TTC549 (cell line): ENCODE measurements at regions not wholly inside any gene's neighbourhood (a gene's known extent, or its start where the extent isn't known, plus 50 kb on each side); places are given as distances from the start of the nearest gene placed in this dataset.

Source experiments
- FAIRE-seq: peaks from 2 replicates; lab custom pipeline; 2012; peaks lifted over from hg19 to GRCh38; lab: Jason Lieb, UNC

DNA sequence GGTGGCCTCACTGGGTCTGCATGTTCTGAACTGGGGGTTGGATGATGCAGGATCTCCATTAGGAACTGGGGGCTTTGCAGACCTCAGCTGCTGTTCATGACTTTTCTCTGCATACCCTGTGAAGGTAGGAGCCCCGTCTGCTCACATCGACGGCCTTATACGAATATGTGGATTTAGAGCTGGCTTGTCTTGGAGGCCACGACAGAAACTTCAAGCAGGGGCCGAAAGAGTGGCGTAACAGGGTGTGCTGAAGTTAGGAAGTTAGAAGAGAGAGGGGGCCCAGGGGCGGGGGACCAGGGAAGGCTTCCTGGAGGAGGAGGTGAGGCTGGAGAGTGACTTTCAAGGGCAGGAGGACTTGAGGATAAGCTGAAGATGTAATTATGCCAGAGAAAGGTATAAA is 144.9 kb downstream of the TSN start:
- FAIRE-seq = no peak

DNA sequence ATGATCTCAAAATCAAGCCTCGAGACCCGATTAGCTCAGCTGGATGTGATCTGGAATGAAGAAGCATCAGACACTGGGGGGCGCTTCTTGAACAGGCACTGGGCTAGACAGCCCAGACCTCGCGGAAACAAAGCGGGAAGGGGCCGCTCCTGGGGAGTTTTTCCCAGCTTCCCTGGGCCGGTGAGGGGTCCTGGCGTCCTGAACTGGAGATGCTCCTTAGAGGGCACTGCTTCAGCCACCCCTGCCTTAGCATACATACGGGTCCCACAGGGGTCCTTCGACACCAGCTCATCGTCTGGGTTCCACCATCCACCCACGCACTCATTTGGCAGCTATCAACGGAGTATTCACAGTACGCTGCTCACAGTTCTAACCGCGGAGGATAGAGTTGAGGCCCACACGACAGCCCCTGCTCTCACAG is 146.7 kb downstream of the TSN start:
- FAIRE-seq = no peak

GRCh38 chr2:121902616-121903015 is 147.2 kb downstream of the TSN start:
- FAIRE-seq = no peak

GRCh38 chr2:121903037-121903689 is 147.7 kb downstream of the TSN start:
- no peak for FAIRE-seq

- no peak for FAIRE-seq
These were observed 149.2 kb downstream of the TSN start for GRCh38 chr2:121904656-121905055.

- no peak for FAIRE-seq
These were observed 149.8 kb downstream of the TSN start for GRCh38 chr2:121905201-121905600.

DNA sequence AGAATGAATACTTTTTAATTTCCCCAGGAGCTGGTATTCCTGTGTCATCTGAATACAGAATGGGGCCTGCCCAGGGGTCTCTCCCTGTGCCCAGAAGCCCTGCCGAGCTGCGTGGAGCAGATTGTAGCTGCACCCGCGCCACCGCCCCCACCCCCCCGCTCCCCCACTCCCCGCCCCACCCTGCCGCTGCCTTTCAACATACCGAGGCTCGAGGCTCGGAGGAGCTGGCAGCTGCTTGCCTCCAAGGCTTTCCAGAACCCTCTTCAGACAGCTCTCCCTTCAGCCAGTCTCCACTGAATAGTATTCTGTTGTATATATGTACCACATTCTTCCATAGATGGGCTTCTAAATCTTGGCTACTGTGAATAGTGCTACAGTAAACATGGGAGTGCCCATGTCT is 150.7 kb downstream of the TSN start:
- no peak for FAIRE-seq

DNA sequence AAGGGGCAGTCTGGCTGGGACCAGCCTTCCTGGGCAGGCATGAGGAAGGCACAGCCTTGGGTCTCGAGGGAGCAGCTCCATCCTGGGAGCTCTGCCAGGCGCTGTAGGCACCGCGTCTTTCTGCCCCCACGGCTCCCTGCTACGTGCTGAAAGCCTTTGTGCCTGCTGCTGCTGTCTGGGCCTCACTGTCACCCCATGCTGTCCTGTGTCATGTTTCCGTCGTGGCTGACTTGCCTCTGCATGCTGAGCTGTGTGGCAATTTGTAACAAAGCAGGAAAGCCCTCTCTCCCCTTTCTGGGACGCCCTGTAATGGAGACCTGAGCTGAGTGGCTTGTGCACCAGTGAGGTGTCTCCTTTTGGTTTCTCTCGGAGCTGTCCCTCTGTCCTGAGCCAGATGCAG is 152.5 kb downstream of the TSN start:
- FAIRE-seq = no peak

DNA sequence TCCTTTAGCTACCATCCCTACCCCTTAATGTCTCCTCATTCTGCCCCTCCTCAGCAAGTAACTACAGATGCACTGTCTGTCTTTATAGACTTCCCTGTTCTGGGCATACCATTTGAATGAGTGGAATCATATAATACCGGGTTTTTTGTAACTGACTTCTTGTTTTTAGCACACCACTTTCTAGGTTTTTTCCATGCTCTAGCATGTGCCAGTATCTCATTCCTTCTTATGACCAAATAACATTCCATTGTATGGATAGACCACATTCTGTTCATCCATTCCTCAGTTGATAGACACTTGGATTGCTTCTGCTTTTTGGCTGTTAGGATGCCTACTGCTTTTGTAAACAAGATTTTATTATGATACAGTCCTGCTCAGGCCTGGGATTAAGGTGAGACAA is 154.7 kb downstream of the TSN start:
- FAIRE-seq = no peak

- no peak for FAIRE-seq
These were observed 155.6 kb downstream of the TSN start for GRCh38 chr2:121911036-121911435.

- no peak for FAIRE-seq
These were observed 161.7 kb downstream of the TSN start for GRCh38 chr2:121917143-121917542.

DNA sequence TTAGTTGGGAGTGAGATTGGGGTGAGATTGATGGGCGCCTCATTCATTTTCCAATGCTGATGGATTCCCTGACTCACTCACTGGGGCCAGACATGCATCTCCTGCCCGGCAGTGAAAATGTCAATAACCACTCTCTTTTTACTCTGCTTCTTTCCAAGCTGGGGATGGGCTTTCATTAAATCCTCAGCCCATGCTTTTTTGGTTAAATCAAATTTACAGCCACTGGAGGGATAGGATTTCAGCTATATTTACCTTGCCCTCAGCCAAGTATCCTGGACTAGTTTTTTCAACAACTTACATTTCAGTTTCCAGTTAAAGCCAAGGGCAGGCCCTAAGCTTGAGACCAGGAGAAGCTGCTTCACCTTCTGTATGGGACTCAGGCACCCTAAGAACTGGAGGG is 162.8 kb downstream of the TSN start:
- no peak for FAIRE-seq

- FAIRE-seq = no peak
These were observed 164.4 kb downstream of the TSN start for GRCh38 chr2:121919803-121920202.

DNA sequence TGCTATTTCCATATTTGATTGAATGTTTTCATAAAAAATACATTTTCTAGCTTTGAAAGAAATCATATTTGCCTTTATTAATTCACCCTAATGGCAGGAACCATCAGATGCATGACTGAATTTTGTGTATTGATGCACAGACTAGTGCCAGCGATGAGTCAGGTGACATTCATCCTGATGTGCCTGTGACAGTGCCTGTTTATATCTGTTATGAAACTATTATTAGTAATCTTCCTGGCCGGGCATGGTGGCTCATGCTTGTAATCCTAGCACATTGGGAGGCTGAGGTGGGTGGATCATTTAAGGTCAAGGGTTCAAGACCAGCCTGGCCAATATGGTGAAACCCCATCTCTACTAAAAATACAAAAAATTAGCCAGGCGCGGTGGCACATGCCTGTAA is 170.0 kb downstream of the TSN start:
- FAIRE-seq = no peak

DNA sequence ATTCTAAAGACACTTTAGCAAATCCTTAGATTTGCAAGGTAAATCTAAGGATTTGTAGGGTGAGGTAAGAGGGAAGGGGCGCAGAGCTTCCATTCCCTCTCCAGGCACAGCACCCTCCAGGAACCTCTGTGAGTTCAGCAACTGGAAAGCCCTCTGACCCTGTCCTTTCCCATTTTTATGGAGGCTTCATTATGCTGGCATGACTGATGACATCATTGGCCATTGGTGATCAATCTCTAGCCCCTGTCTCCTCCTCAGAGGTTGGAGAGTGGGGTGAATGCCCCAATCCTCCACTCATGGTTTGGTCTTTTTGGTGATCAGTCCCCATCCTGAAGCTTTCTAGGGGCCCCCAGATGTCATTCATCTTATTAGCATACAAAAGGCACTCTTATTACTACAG is 187.8 kb downstream of the TSN start:
- no peak for FAIRE-seq

DNA sequence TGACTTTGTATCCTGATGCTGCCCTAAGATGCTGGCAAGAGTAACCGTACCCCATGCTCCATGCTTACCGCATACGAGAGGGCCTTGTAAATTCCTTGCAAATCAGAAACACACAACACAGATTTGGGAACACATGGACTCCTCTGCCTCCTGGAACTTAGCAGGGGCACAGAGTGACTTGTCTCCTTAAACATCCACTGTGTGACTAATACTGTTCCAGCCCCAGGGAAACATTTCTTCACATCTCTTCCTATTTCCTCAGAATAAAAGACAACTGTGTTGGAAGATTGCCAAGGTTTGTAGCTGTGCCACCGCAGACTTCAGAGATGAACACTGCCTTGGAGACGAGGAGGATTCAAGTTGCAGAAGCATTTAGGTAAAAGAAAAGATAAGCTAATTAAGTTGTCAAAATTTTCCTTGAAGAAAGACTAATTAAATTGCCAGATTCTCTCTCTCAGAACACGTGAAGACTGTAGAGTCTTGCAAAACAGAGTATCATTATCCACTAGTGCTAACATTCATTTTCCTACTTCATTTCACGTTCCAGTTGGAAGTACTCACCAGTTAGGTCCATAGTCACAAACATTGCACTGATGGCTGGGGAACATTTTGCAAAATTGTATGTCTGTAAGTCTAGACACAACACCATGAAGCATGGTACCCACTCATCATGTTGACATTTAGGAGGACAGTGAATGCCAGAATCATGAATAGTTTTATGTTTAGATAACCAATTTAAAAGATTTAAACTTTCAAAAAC is 188.8 kb downstream of the TSN start:
- no peak for FAIRE-seq

- no peak for FAIRE-seq
These were observed 192.2 kb downstream of the TSN start for GRCh38 chr2:121947674-121948073.

GRCh38 chr2:121949271-121949670 is 193.8 kb downstream of the TSN start:
- no peak for FAIRE-seq

DNA sequence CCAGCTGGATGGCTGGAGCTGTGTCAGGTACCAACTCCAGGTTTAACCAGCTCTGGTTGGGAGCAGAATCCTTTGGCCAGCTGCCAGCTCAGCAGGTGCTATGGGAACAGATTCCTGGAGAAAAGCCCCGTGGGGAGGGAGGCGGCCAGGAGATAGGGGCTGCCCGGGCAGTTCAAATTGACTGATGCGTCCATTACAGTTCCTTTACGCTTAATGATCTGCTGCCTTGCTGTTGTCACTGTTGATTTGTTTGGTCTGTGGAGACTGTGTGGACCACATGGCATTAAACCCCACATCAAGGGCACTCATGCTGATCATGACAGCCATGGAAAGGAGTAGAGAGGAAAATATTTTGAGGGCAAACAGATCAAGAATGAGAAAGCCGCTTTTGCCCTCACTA is 200.0 kb downstream of the TSN start:
- no peak for FAIRE-seq

- no peak for FAIRE-seq
These were observed 200.4 kb downstream of the TSN start for GRCh38 chr2:121955872-121956271.

GRCh38 chr2:121960251-121960650 is 204.8 kb downstream of the TSN start:
- FAIRE-seq = no peak

DNA sequence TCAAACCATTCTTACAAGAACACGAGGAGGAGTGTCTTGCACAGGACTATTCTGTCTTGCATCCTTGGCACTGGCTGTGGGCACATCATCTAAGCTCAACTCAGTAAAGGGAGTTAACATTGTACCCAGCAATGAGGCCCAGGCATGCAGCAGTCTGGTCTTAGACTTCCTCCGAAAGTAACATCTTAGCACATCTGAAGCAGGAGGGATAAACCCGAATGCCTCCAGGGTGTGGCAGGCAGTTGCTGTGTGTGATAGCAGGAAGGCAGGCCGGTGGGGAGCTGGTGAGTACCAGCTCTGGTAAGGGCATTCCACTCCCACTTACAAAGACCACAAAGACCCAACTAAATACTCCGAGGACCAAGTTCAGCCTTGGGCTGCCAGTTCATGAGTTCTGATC is 206.3 kb downstream of the TSN start:
- no peak for FAIRE-seq

DNA sequence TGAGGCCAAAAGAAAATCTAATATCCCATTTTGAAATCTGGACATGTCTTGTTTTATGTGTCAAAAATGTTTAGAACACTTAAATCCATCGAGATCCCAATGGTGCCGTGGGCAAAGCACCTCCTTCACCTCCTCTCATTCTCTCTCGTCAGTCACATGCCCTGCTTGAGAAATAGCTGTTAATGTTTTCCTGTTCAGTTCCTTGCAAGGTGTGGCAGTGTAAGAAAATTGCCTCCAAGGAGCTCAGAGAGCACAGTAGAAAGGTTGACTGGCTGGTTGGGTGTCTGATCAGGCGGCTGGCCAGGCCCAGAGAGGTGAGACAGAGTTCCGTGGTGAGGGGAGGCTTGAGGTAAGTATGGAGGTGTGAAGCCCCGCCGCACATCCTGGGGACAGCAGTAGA is 210.2 kb downstream of the TSN start:
- FAIRE-seq = no peak

- FAIRE-seq = no peak
These were observed 211.2 kb downstream of the TSN start for GRCh38 chr2:121966663-121967062.
